ENCODE measurements at regions not wholly inside any gene's neighbourhood (a gene's known extent, or its start where the extent isn't known, plus 50 kb on each side); places are given as distances from the start of the nearest gene placed in this dataset.

DNA sequence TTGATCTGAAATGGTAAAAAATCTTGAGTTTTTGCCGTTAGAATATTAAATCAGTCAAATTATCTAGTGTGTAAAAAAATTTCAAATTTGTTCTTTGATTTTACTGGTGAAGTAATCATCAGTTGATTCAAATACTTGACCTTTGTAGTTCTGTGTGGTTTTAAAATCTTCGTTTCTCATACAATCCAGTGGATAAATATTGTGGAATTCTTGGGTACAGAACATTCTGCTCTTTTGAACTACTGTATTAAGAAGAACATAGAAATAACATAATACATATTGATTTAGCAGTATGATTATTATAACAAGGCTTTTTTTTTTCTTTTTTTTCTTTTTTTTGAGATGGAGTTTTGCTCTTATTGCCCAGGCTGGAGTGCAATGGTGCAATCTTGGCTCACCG is 491.8 kb downstream of the CD109 start:
- TF ChIP-seq SMC3 (conservative IDR thresholded peaks at IDR 0.05; ENCODE audit: poor library complexity) (no peak), RAD21 (conservative IDR thresholded peaks at IDR 0.05) (no peak), MXI1 (conservative IDR thresholded peaks at IDR 0.05; ENCODE audit: poor library complexity, severe bottlenecking) (no peak), TAF1 (IDR thresholded peaks at IDR 0.05; ENCODE audit: low read depth) (no peak), CTCF (IDR thresholded peaks at IDR 0.05; ENCODE audit: poor library complexity, severe bottlenecking) (no peak), POLR2AphosphoS5 (IDR thresholded peaks at IDR 0.05) (no peak), EZH2 (IDR thresholded peaks at IDR 0.05; ENCODE audit: borderline replicate concordance, insufficient read depth, low read length, poor library complexity, severe bottlenecking) (no peak), EP300 (conservative IDR thresholded peaks at IDR 0.05; ENCODE audit: poor library complexity, severe bottlenecking) (no peak)
- TF ChIP-seq, protein P1, sequence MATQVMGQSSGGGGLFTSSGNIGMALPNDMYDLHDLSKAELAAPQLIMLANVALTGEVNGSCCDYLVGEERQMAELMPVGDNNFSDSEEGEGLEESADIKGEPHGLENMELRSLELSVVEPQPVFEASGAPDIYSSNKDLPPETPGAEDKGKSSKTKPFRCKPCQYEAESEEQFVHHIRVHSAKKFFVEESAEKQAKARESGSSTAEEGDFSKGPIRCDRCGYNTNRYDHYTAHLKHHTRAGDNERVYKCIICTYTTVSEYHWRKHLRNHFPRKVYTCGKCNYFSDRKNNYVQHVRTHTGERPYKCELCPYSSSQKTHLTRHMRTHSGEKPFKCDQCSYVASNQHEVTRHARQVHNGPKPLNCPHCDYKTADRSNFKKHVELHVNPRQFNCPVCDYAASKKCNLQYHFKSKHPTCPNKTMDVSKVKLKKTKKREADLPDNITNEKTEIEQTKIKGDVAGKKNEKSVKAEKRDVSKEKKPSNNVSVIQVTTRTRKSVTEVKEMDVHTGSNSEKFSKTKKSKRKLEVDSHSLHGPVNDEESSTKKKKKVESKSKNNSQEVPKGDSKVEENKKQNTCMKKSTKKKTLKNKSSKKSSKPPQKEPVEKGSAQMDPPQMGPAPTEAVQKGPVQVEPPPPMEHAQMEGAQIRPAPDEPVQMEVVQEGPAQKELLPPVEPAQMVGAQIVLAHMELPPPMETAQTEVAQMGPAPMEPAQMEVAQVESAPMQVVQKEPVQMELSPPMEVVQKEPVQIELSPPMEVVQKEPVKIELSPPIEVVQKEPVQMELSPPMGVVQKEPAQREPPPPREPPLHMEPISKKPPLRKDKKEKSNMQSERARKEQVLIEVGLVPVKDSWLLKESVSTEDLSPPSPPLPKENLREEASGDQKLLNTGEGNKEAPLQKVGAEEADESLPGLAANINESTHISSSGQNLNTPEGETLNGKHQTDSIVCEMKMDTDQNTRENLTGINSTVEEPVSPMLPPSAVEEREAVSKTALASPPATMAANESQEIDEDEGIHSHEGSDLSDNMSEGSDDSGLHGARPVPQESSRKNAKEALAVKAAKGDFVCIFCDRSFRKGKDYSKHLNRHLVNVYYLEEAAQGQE (IDR thresholded peaks at IDR 0.05; ENCODE audit: borderline replicate concordance), result no peak
- Histone ChIP-seq H3K27me3 (ENCODE audit: insufficient read depth, low read depth, low read length) (no peaks in the 10 kb centered on the region), H4K20me1 (ENCODE audit: insufficient read depth) (no peaks in the 10 kb centered on the region), H3K9ac (ENCODE audit: low read length) (no peak overlapping the region), H3K4me3 (ENCODE audit: low read length) (no peak overlapping the region), H2AFZ (ENCODE audit: low read depth, low read length) (no peak overlapping the region), H3K27ac (ENCODE audit: low read length) (no peak overlapping the region), H3K9me3 (ENCODE audit: low read length) (no peaks in the 10 kb centered on the region), H3K36me3 (ENCODE audit: insufficient read depth, low read length) (no peaks in the 10 kb centered on the region), H3K9me2 (ENCODE audit: insufficient read depth, low read length) (no peaks in the 10 kb centered on the region), H3K4me2 (ENCODE audit: low read length) (no peak overlapping the region), H3K79me2 (replicated peaks; ENCODE audit: insufficient read depth, low read length) (no peaks in the 10 kb centered on the region), H3F3A (ENCODE audit: insufficient read depth, low read length, poor library complexity, severe bottlenecking) (no peaks in the 10 kb centered on the region)

GRCh38 chr6:74182992-74183391 is 487.0 kb downstream of the CD109 start:
- TF ChIP-seq RAD21 (conservative IDR thresholded peaks at IDR 0.05) (no peak), SMC3 (conservative IDR thresholded peaks at IDR 0.05; ENCODE audit: poor library complexity) (no peak), CTCF (IDR thresholded peaks at IDR 0.05; ENCODE audit: poor library complexity, severe bottlenecking) (no peak), POLR2AphosphoS5 (IDR thresholded peaks at IDR 0.05) (no peak), EP300 (conservative IDR thresholded peaks at IDR 0.05; ENCODE audit: poor library complexity, severe bottlenecking) (no peak), MXI1 (conservative IDR thresholded peaks at IDR 0.05; ENCODE audit: poor library complexity, severe bottlenecking) (no peak), TAF1 (IDR thresholded peaks at IDR 0.05; ENCODE audit: low read depth) (no peak), EZH2 (IDR thresholded peaks at IDR 0.05; ENCODE audit: borderline replicate concordance, insufficient read depth, low read length, poor library complexity, severe bottlenecking) (no peak)
- TF ChIP-seq, protein P1 (IDR thresholded peaks at IDR 0.05; ENCODE audit: borderline replicate concordance), result no peak
- H3K9me2 ChIP-seq (ENCODE audit: insufficient read depth, low read length), result no peaks in the 10 kb centered on the region
- no peaks in the 10 kb centered on the region for H3K79me2 ChIP-seq (replicated peaks; ENCODE audit: insufficient read depth, low read length)
- no peaks in the 10 kb centered on the region for H4K20me1 ChIP-seq (ENCODE audit: insufficient read depth)
- H3F3A ChIP-seq (ENCODE audit: insufficient read depth, low read length, poor library complexity, severe bottlenecking), result no peaks in the 10 kb centered on the region
- H3K9me3 ChIP-seq (ENCODE audit: low read length), result no peaks in the 10 kb centered on the region
- no peak overlapping the region for H3K4me2 ChIP-seq (ENCODE audit: low read length)
- H3K27me3 ChIP-seq (ENCODE audit: insufficient read depth, low read depth, low read length), result no peaks in the 10 kb centered on the region
- H3K36me3 ChIP-seq (ENCODE audit: insufficient read depth, low read length), result no peaks in the 10 kb centered on the region
- H3K9ac ChIP-seq (ENCODE audit: low read length), result no peak overlapping the region
- H3K27ac ChIP-seq (ENCODE audit: low read length), result no peak overlapping the region
- no peak overlapping the region for H2AFZ ChIP-seq (ENCODE audit: low read depth, low read length)
- no peak overlapping the region for H3K4me3 ChIP-seq (ENCODE audit: low read length)

Data from neural cell (in vitro differentiated cells).